GM12891 (cell line): ENCODE measurements at regions not wholly inside any gene's neighbourhood (a gene's known extent, or its start where the extent isn't known, plus 50 kb on each side); places are given as distances from the start of the nearest gene placed in this dataset.

Experiments
- DNase-seq: peaks from one replicate; pipeline ENCODE4 v3.0.0; 2011; ENCODE audit warnings: low spot score; ENCODE audit not compliant: insufficient read length
- FAIRE-seq: peaks from 2 replicates; lab custom pipeline; 2011; peaks lifted over from hg19 to GRCh38; lab: Jason Lieb, UNC
- PAX5 ChIP-seq: IDR thresholded peaks from 2 replicates; pipeline ENCODE4 v1.6.1; 2011; ENCODE audit warnings: low read length, moderate library complexity, mild to moderate bottlenecking; ENCODE audit not compliant: insufficient read depth, severe bottlenecking
- POLR2A ChIP-seq: IDR thresholded peaks from 2 replicates; pipeline ENCODE4 v1.6.1; 2011; ENCODE audit warnings: low read depth, low read length, control low read depth
- POLR2AphosphoS5 ChIP-seq: IDR thresholded peaks from 2 replicates; pipeline ENCODE4 v1.6.1; 2011; ENCODE audit warnings: low read depth, low read length, control low read depth
- POU2F2 ChIP-seq: IDR thresholded peaks from 2 replicates; pipeline ENCODE4 v1.6.1; 2011; ENCODE audit warnings: low read depth, mild to moderate bottlenecking, control low read depth, low read length, moderate library complexity
- SPI1 ChIP-seq: IDR thresholded peaks from 2 replicates; pipeline ENCODE4 v1.6.1; 2011; ENCODE audit warnings: low read depth, low read length, control low read depth
- TAF1 ChIP-seq: IDR thresholded peaks from 2 replicates; pipeline ENCODE4 v1.6.1; 2011; ENCODE audit warnings: low read depth, low read length, control low read depth

DNA sequence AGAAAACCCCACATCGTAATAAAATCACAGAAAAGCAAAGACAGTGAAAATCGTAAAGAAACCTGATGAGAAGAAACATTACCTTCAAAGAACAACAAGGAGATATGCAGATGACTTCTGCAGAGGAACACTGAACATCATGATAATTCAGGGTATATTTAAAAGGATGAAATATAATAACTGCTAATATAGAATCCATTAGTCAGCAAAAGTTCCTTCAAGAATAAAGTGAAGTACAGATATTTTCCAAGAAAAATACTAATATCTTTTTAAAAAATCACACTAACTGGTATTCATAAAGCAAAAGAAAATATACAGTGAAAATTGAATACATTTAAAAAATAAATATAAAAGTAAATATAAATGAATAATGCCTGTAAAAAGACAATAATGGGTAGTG is 176.3 kb upstream of the VEGFC start:
- TF ChIP-seq POU2F2: no peak
- no peak for TF ChIP-seq TAF1
- FAIRE-seq (no peak), DNase-seq (no peak)

- TF ChIP-seq POU2F2: no peak
- no peak for TF ChIP-seq POLR2AphosphoS5
- no peak for FAIRE-seq
- DNase-seq: no peak
These were observed 178.1 kb upstream of the VEGFC start for GRCh38 chr4:176970853-176971252.

GRCh38 chr4:176971576-176972115 is 178.9 kb upstream of the VEGFC start:
- DNase-seq: no peak
- TF ChIP-seq TAF1: no peak
- TF ChIP-seq POLR2AphosphoS5: no peak
- TF ChIP-seq POU2F2: no peak
- TF ChIP-seq POLR2A: no peak
- no peak for TF ChIP-seq SPI1
- no peak for TF ChIP-seq PAX5
- no peak for FAIRE-seq

GRCh38 chr4:176979416-176979815 is 186.7 kb upstream of the VEGFC start:
- no peak for FAIRE-seq
- TF ChIP-seq TAF1: no peak
- no peak for TF ChIP-seq SPI1
- no peak for TF ChIP-seq POLR2AphosphoS5
- TF ChIP-seq POLR2A: no peak
- no peak for TF ChIP-seq POU2F2
- no peak for TF ChIP-seq PAX5
- no peak for DNase-seq

DNA sequence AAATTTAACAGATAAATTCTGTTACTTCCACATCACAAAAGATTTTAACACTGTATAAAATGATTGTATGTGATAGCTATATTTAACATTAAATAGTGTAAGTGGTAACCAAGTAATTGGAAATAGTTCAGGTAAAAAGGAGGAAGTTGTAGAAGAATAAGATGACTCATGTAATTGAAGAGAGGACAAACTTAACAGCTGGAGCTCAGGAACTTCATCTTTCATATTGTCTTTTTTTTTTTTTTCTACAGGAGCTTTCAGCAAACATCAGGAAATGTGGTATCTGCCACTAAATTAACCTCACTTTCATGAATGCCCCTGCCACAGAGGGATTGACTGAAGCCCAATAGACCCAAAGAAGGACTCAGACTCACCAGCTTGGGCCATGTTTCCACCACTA is 188.4 kb upstream of the VEGFC start:
- TF ChIP-seq POLR2AphosphoS5: no peak
- TF ChIP-seq TAF1: no peak
- TF ChIP-seq SPI1: no peak
- no peak for TF ChIP-seq POLR2A
- no peak for TF ChIP-seq POU2F2
- no peak for TF ChIP-seq PAX5
- DNase-seq: no peak
- no peak for FAIRE-seq

DNA sequence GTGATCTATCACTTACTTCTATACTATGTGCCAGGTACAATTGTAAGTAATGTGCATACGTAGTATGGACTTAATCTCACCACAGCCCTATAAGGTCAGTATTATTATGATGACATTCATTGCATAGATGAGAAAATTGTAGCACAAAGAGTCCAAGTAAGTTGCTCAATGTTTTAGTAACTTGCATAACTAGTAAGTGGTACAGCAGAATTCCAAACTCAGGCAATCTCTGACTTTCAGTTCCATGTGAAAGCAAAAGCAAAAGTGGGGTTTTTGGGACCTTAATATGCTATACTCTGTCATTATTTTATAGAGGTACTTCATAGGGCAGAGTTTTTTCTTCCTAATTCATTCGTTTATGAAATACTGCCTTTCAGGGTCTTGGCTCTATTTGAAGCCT is 188.8 kb upstream of the VEGFC start:
- DNase-seq (no peak), FAIRE-seq (no peak)

GRCh38 chr4:176988226-176988625 is 195.5 kb upstream of the VEGFC start:
- FAIRE-seq (no peak), DNase-seq (no peak)
- TF ChIP-seq PAX5 (no peak), SPI1 (no peak), TAF1 (no peak), POU2F2 (no peak), POLR2A (no peak), POLR2AphosphoS5 (no peak)

More for the DNA sequence above, 188.8 kb upstream of the VEGFC start:
- no peak for TF ChIP-seq POLR2AphosphoS5
- no peak for TF ChIP-seq SPI1
- TF ChIP-seq PAX5: no peak
- TF ChIP-seq POU2F2: no peak
- no peak for TF ChIP-seq POLR2A
- no peak for TF ChIP-seq TAF1

GRCh38 chr4:176989186-176989585 is 196.5 kb upstream of the VEGFC start:
- FAIRE-seq (no peak), DNase-seq (no peak)
- TF ChIP-seq POLR2A: no peak
- no peak for TF ChIP-seq PAX5
- no peak for TF ChIP-seq TAF1
- TF ChIP-seq POU2F2: no peak
- no peak for TF ChIP-seq POLR2AphosphoS5
- no peak for TF ChIP-seq SPI1

DNA sequence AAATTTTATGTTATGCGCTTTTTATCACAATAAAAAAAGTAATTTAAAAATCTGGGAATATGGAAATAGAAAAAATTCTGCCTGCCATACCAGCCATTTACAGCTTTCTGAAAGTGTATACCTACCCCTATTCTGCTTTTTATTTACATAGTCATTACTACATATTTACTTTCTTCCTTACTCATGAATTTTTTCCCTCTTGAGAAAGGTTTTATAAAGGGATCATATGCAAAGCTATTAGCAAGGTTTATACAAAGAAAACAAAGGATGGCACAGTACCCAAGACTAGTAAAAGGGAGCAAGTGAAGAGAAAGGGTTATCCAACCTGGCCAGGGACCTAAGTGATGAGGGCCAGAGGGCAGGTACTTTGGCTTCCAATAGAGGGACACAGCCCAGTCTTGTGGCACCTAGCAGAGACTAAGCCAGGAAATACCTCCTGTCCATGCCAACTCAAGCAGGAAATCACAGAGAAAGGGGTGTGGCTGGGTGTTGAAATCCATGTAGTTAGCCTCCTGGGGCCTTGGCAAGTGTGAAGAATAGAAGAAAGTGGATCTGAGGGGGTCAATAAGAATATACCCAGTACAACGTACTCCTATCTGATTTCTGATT is 207.3 kb upstream of the VEGFC start:
- TF ChIP-seq POLR2AphosphoS5 (no peak), POLR2A (no peak), SPI1 (no peak), PAX5 (no peak), TAF1 (no peak), POU2F2 (no peak)
- FAIRE-seq: no peak
- no peak for DNase-seq

DNA sequence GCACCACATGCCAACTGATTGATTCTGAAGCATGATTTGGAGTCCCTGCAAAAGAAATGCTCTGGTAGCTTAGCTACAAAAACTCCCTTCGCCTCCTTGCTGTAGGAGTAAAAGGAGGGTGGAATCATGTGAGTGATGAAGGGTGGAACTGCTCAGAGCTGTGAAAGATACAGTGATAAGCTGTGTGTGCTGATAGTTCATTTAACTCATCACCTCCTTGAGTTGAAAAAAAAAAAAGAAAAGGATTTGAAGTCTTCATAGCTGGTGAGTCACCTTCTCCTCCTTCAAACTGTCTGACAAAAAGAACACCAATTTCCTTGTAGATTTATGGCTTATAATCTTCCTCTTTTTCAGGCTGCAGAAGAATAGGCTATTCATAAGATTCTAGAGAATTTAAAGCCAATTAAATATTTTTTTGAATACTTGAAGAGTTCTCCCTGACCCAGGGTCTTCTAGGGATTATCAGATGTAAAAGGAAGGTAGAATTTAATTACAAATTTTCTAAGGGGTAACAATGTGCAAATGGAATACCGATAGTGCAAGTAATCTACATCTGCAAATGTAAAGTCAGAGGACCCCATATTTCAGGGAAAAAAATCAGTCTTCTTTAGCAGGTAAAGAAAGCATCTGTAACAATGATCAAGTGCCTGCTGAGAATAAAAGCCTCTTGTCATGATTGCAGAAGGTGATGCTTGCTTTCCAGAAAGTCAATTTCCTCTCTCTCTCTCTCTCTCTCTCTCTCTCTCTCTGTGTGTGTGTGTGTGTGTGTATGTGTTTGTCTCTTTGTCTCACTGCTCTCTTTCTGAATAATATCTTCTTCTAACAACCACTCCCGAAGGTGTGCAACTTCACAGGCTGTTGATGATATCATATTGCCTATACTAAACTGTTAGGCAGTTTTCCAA is 208.8 kb upstream of the VEGFC start:
- TF ChIP-seq SPI1 (no peak), POU2F2 (no peak), POLR2AphosphoS5 (no peak), PAX5 (no peak), TAF1 (no peak), POLR2A (no peak)
- FAIRE-seq: no peak
- no peak for DNase-seq
